Smooth muscle cell (in vitro differentiated cells): ENCODE measurements at regions not wholly inside any gene's neighbourhood (a gene's known extent, or its start where the extent isn't known, plus 50 kb on each side); places are given as distances from the start of the nearest gene placed in this dataset.
"Not testable (repeated sequence)": the region's sequence is repeated elsewhere in the genome, so short reads cannot be mapped to it uniquely, and the experiment has no call there.

ENCODE experiments used
- DNase-seq: peaks from one replicate; lab custom pipeline; 2025; ENCODE audit not compliant: unreplicated experiment; lab: John Stamatoyannopoulos, UW
- H2AFZ ChIP-seq: fragments of 200-600 bp; sonication (generic); 2 replicates; pipeline ENCODE4 v1.6.0; 2016; ENCODE audit warnings: antibody characterized with exemption, low read depth, mild to moderate bottlenecking
- H3F3A ChIP-seq: fragments of 200-600 bp; sonication (generic); 2 replicates; pipeline ENCODE4 v1.6.0; 2017; ENCODE audit warnings: antibody characterized with exemption, low read depth
- H3K27ac ChIP-seq: fragments of 200-600 bp; sonication (generic); 2 replicates; pipeline ENCODE4 v1.5.1; 2016; ENCODE audit warnings: low read depth, mild to moderate bottlenecking
- H3K27me3 ChIP-seq: fragments of 200-600 bp; sonication (generic); 2 replicates; pipeline ENCODE4 v1.6.1; 2016; ENCODE audit warnings: low read depth, mild to moderate bottlenecking
- H3K36me3 ChIP-seq: fragments of 200-600 bp; sonication (generic); 2 replicates; pipeline ENCODE4 v1.5.1; 2016; ENCODE audit warnings: low read depth
- H3K4me1 ChIP-seq: fragments of 200-600 bp; sonication (generic); 2 replicates; pipeline ENCODE4 v1.5.1; 2016; ENCODE audit warnings: low read depth
- H3K4me2 ChIP-seq: fragments of 200-600 bp; sonication (generic); 2 replicates; pipeline ENCODE4 v1.6.0; 2016; ENCODE audit warnings: mild to moderate bottlenecking
- H3K4me3 ChIP-seq: fragments of 200-600 bp; sonication (generic); 2 replicates; pipeline ENCODE4 v1.5.1; 2016; ENCODE audit warnings: mild to moderate bottlenecking
- H3K79me2 ChIP-seq: fragments of 200-600 bp; sonication (generic); 2 replicates; pipeline ENCODE4 v1.6.0; 2016; ENCODE audit warnings: low read depth, mild to moderate bottlenecking
- H3K9ac ChIP-seq: fragments of 200-600 bp; sonication (generic); 2 replicates; pipeline ENCODE4 v1.6.0; 2016; ENCODE audit warnings: low read depth
- H3K9me3 ChIP-seq: fragments of 200-600 bp; sonication (generic); replicated peaks from 2 replicates; pipeline ENCODE4 v1.5.1; 2016; ENCODE audit warnings: low read depth
- H4K20me1 ChIP-seq: fragments of 200-600 bp; sonication (generic); 2 replicates; pipeline ENCODE4 v1.6.0; 2016; ENCODE audit warnings: low read depth
- WGBS: methylation state at CpG from one replicate; pipeline ENCODE4 v1.1.7; 2016; ENCODE audit warnings: low lambda C conversion rate; 5-methylcytosine and 5-hydroxymethylcytosine counted together
- TF ChIP-seq, protein P1 (sequence below): fragments of 200-600 bp; sonication (generic); IDR thresholded peaks from 2 replicates; pipeline ENCODE4 v1.5.1; 2017; ENCODE audit warnings: borderline replicate concordance, mild to moderate bottlenecking, antibody characterized with exemption; ENCODE audit not compliant: insufficient read depth, poor library complexity, severe bottlenecking

- Histone ChIP-seq H4K20me1 (no peaks in the 10 kb centered on the region), H3K36me3 (no peaks in the 10 kb centered on the region), H3K9me3 (no peaks in the 10 kb centered on the region), H3K27me3 (peaks cover 5% of the 10 kb centered on the region), H3F3A (no peaks in the 10 kb centered on the region), H2AFZ (no peak overlapping the region), H3K79me2 (no peaks in the 10 kb centered on the region), H3K4me1 (no peaks in the 10 kb centered on the region), H3K4me2 (no peak overlapping the region), H3K4me3 (no peak overlapping the region), H3K27ac (no peak overlapping the region), H3K9ac (no peak overlapping the region)
- TF ChIP-seq, protein P1, sequence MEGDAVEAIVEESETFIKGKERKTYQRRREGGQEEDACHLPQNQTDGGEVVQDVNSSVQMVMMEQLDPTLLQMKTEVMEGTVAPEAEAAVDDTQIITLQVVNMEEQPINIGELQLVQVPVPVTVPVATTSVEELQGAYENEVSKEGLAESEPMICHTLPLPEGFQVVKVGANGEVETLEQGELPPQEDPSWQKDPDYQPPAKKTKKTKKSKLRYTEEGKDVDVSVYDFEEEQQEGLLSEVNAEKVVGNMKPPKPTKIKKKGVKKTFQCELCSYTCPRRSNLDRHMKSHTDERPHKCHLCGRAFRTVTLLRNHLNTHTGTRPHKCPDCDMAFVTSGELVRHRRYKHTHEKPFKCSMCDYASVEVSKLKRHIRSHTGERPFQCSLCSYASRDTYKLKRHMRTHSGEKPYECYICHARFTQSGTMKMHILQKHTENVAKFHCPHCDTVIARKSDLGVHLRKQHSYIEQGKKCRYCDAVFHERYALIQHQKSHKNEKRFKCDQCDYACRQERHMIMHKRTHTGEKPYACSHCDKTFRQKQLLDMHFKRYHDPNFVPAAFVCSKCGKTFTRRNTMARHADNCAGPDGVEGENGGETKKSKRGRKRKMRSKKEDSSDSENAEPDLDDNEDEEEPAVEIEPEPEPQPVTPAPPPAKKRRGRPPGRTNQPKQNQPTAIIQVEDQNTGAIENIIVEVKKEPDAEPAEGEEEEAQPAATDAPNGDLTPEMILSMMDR, result no peak
- DNase-seq, result no peak
- 88% methylated on average over 22 of the region's 22 CpGs for WGBS
Observed at GRCh38 chr17:79557276-79558090, 53.4 kb downstream of the RBFOX3 start.

DNA sequence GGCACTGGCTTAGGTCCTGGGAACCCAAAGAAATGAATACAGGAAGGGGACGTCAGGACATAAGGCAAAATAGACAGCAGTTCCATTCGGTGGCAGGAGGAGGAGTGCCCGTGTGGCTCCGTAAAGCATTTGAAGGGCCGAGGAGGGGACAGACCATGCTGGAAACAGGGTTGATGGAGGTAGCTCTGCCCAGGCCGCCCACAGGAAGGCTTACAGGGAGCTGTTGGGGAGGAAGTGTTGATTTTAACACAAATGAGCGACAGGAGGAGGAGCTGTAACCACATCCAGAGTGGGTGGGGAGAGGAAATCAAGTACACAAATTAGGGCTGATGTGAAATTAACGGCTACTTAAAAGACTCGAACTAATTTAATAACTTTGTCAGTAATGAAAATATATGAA, 54.6 kb downstream of the RBFOX3 start:
- H3K36me3 ChIP-seq, result no peaks in the 10 kb centered on the region
- H3K4me2 ChIP-seq, result no peak overlapping the region
- H3K4me3 ChIP-seq, result no peak overlapping the region
- H3K9me3 ChIP-seq, result no peaks in the 10 kb centered on the region
- H4K20me1 ChIP-seq, result no peaks in the 10 kb centered on the region
- no peak for DNase-seq
- no peaks in the 10 kb centered on the region for H3K79me2 ChIP-seq
- no peaks in the 10 kb centered on the region for H3F3A ChIP-seq
- peaks cover 5% of the 10 kb centered on the region for H3K27me3 ChIP-seq
- TF ChIP-seq, protein P1, result no peak
- H3K27ac ChIP-seq, result no peak overlapping the region
- no peak overlapping the region for H2AFZ ChIP-seq
- 86% methylated on average over 9 of the region's 9 CpGs for WGBS
- H3K4me1 ChIP-seq, result no peaks in the 10 kb centered on the region
- no peak overlapping the region for H3K9ac ChIP-seq

GRCh38 chr17:79555543-79555942, 55.3 kb downstream of the RBFOX3 start:
- 86% methylated on average over 5 of the region's 5 CpGs for WGBS
- H3K79me2 ChIP-seq, result no peaks in the 10 kb centered on the region
- H3K4me1 ChIP-seq, result no peaks in the 10 kb centered on the region
- no peak for DNase-seq
- H3K27ac ChIP-seq, result no peak overlapping the region
- no peak overlapping the region for H3K4me2 ChIP-seq
- no peaks in the 10 kb centered on the region for H3K27me3 ChIP-seq
- H3K9ac ChIP-seq, result no peak overlapping the region
- TF ChIP-seq, protein P1, result no peak
- no peaks in the 10 kb centered on the region for H4K20me1 ChIP-seq
- no peaks in the 10 kb centered on the region for H3F3A ChIP-seq
- H3K36me3 ChIP-seq, result no peaks in the 10 kb centered on the region
- H3K9me3 ChIP-seq, result no peaks in the 10 kb centered on the region
- no peak overlapping the region for H3K4me3 ChIP-seq
- no peak overlapping the region for H2AFZ ChIP-seq

DNA sequence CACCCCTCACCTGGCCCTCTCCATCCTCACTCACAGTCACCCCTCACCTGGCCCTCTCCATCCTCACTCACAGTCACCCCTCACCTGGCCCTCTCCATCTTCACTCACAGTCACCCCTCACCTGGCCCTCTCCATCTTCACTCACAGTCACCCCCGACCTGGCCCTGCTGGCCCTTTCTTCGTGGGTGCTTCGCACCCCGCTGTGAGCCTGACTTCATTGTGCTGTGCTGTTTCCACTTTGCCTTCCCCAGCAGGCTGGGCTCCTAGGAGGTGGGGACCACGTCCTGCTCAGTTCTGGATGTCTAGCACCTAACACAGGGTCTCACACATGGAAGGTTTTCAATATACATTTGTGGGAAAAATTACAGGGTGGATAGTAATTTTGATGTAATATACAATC, 56.5 kb downstream of the RBFOX3 start:
- H3K9ac ChIP-seq, H3K4me1 ChIP-seq, DNase-seq, H3K4me3 ChIP-seq, H3K9me3 ChIP-seq, H3F3A ChIP-seq, H3K4me2 ChIP-seq, H4K20me1 ChIP-seq, H3K27me3 ChIP-seq, H2AFZ ChIP-seq, H3K27ac ChIP-seq, H3K79me2 ChIP-seq, H3K36me3 ChIP-seq: not testable (repeated sequence)
- WGBS, result 83% methylated on average over 5 of the region's 5 CpGs
